Renal cortical epithelial cell (primary cell): ENCODE measurements at regions not wholly inside any gene's neighbourhood (a gene's known extent, or its start where the extent isn't known, plus 50 kb on each side); places are given as distances from the start of the nearest gene placed in this dataset.

Experiments
- DNase-seq: peaks from one replicate; pipeline ENCODE4 v3.0.0-alpha.2; 2011; ENCODE audit warnings: low read depth

- no peak for DNase-seq
Measured at GRCh38 chr7:22676385-22676784, 50.6 kb upstream of the IL6 start.

- DNase-seq = peak; percentile 36
Measured at GRCh38 chr7:22675917-22676343, 51.1 kb upstream of the IL6 start.

GRCh38 chr7:22675421-22675820 is 51.6 kb upstream of the IL6 start:
- no peak for DNase-seq

- no peak for DNase-seq
Measured at GRCh38 chr7:22672846-22673680, 53.9 kb upstream of the IL6 start.

GRCh38 chr7:22671177-22671879 is 55.7 kb upstream of the IL6 start:
- no peak for DNase-seq

GRCh38 chr7:22670422-22670815 is 56.6 kb upstream of the IL6 start:
- DNase-seq = no peak

GRCh38 chr7:22669692-22670421 is 57.1 kb upstream of the IL6 start:
- DNase-seq = no peak

GRCh38 chr7:22668971-22669401 is 58.0 kb upstream of the IL6 start:
- DNase-seq = peak; percentile 53

- DNase-seq = peak; percentile 93
Measured at GRCh38 chr7:22667562-22668239, 59.3 kb upstream of the IL6 start.

GRCh38 chr7:22667187-22667561 is 59.8 kb upstream of the IL6 start:
- no peak for DNase-seq

- DNase-seq = peak; percentile 80
Measured at GRCh38 chr7:22666732-22667131, 60.3 kb upstream of the IL6 start.

GRCh38 chr7:22665923-22666322 is 61.1 kb upstream of the IL6 start:
- DNase-seq = peak; percentile 38

GRCh38 chr7:22664988-22665798 is 61.8 kb upstream of the IL6 start:
- no peak for DNase-seq

GRCh38 chr7:22663721-22664120 is 63.3 kb upstream of the IL6 start:
- no peak for DNase-seq

GRCh38 chr7:22663357-22663718 is 63.7 kb upstream of the IL6 start:
- peak; percentile 47 for DNase-seq

- DNase-seq = peak; percentile 48
Measured at GRCh38 chr7:22662556-22663356, 64.2 kb upstream of the IL6 start.

- DNase-seq = peak; percentile 78
Measured at GRCh38 chr7:22662036-22662435, 65.0 kb upstream of the IL6 start.

GRCh38 chr7:22660732-22661131 is 66.3 kb upstream of the IL6 start:
- DNase-seq = no peak

- no peak for DNase-seq
Measured at GRCh38 chr7:22660293-22660692, 66.7 kb upstream of the IL6 start.

- DNase-seq = no peak
Measured at GRCh38 chr7:22659741-22660140, 67.3 kb upstream of the IL6 start.
